ENCODE measurements at regions not wholly inside any gene's neighbourhood (a gene's known extent, or its start where the extent isn't known, plus 50 kb on each side); places are given as distances from the start of the nearest gene placed in this dataset.

- Mint-ChIP-seq H3K9me3 (no peaks in the 10 kb centered on the region), H3K4me1 (ENCODE audit: unreplicated experiment) (no peaks in the 10 kb centered on the region), H3K27me3 (no peaks in the 10 kb centered on the region), H3K36me3 (no peaks in the 10 kb centered on the region), H3K4me3 (no peak overlapping the region), H3K27ac (no peak overlapping the region)
- no peak for TF ChIP-seq CTCF (conservative IDR thresholded peaks at IDR 0.05)
- DNase-seq (ENCODE audit: extremely low spot score, unreplicated experiment) = no peak
Measured at GRCh38 chr2:35522450-35522849, 833.1 kb upstream of the CRIM1 start.

GRCh38 chr2:35510636-35511035 lies 844.9 kb upstream of the CRIM1 start:
- Mint-ChIP-seq H3K36me3 (no peaks in the 10 kb centered on the region), H3K27me3 (no peaks in the 10 kb centered on the region), H3K4me1 (ENCODE audit: unreplicated experiment) (no peaks in the 10 kb centered on the region), H3K4me3 (no peak overlapping the region), H3K9me3 (no peaks in the 10 kb centered on the region), H3K27ac (no peak overlapping the region)
- TF ChIP-seq CTCF (conservative IDR thresholded peaks at IDR 0.05) = no peak
- DNase-seq (ENCODE audit: extremely low spot score, unreplicated experiment) = no peak

GRCh38 chr2:35508601-35509000 lies 847.0 kb upstream of the CRIM1 start:
- Mint-ChIP-seq H3K9me3 (no peaks in the 10 kb centered on the region), H3K4me1 (ENCODE audit: unreplicated experiment) (no peaks in the 10 kb centered on the region)

GRCh38 chr2:35504419-35504818 lies 851.2 kb upstream of the CRIM1 start:
- no peak for DNase-seq (ENCODE audit: extremely low spot score, unreplicated experiment)
- no peaks in the 10 kb centered on the region for H3K4me1 Mint-ChIP-seq (ENCODE audit: unreplicated experiment)
- no peak overlapping the region for H3K27ac Mint-ChIP-seq
- H3K4me3 Mint-ChIP-seq = no peak overlapping the region
- H3K27me3 Mint-ChIP-seq = no peaks in the 10 kb centered on the region
- H3K36me3 Mint-ChIP-seq = no peaks in the 10 kb centered on the region
- no peaks in the 10 kb centered on the region for H3K9me3 Mint-ChIP-seq
- no peak for TF ChIP-seq CTCF (conservative IDR thresholded peaks at IDR 0.05)

More at GRCh38 chr2:35508601-35509000, 847.0 kb upstream of the CRIM1 start:
- DNase-seq (ENCODE audit: extremely low spot score, unreplicated experiment) = no peak
- Mint-ChIP-seq H3K36me3 (no peaks in the 10 kb centered on the region), H3K4me3 (no peak overlapping the region), H3K27me3 (no peaks in the 10 kb centered on the region), H3K27ac (no peak overlapping the region)
- TF ChIP-seq CTCF (conservative IDR thresholded peaks at IDR 0.05) = no peak

GRCh38 chr2:35503738-35504199 lies 851.8 kb upstream of the CRIM1 start:
- H3K36me3 Mint-ChIP-seq = no peaks in the 10 kb centered on the region
- no peaks in the 10 kb centered on the region for H3K4me1 Mint-ChIP-seq (ENCODE audit: unreplicated experiment)
- no peak for DNase-seq (ENCODE audit: extremely low spot score, unreplicated experiment)

More at GRCh38 chr2:35503738-35504199, 851.8 kb upstream of the CRIM1 start:
- no peak for TF ChIP-seq CTCF (conservative IDR thresholded peaks at IDR 0.05)
- Mint-ChIP-seq H3K4me3 (no peak overlapping the region), H3K27me3 (no peaks in the 10 kb centered on the region), H3K9me3 (no peaks in the 10 kb centered on the region), H3K27ac (no peak overlapping the region)
